ENCODE measurements at regions not wholly inside any gene's neighbourhood (a gene's known extent, or its start where the extent isn't known, plus 50 kb on each side); places are given as distances from the start of the nearest gene placed in this dataset.
"Not testable (repeated sequence)": the region's sequence is repeated elsewhere in the genome, so short reads cannot be mapped to it uniquely, and the experiment has no call there.

DNA sequence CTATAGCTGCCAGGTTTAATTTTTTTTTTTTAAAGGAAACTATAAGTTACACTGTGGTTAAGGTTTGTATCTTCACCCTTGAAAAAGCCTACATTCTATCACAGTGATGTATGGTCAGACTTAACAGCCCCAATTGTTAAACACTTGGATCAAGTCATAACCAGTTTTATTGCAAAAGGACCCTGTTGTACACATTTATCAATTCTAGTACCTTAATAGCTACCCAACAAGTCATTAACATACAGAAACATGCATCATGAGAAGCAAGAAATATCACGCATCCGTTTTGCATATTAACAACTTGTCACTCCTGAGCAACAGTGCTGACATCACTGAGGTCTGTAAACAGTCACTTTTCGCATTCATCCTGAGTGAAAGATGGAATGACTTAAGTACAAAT is 62.4 kb upstream of the AMN1 start:
- not testable (repeated sequence) for H3K9ac ChIP-seq (ENCODE audit: low read depth, low read length, poor library complexity); H3K36me3 ChIP-seq (replicated peaks in 1 of 2; ENCODE audit: control insufficient read depth in 2 of 2, insufficient read depth in 2 of 2, low read length in 2 of 2); H3K4me2 ChIP-seq (ENCODE audit: insufficient read depth, low read length, poor library complexity, severe bottlenecking); H3K14ac ChIP-seq (ENCODE audit: low read length); DNase-seq (ENCODE audit: low spot score); H3K27ac ChIP-seq (replicated peaks; ENCODE audit: low read length); H2BK5ac ChIP-seq (ENCODE audit: low read length); H4K91ac ChIP-seq (ENCODE audit: low read depth, low read length, poor library complexity); H3K9me3 ChIP-seq (replicated peaks in 1 of 2; ENCODE audit: control insufficient read depth in 2 of 2, insufficient read depth in 1 of 2, low read depth in 1 of 2, low read length in 2 of 2); H2AK5ac ChIP-seq (ENCODE audit: low read depth, low read length); H3K4ac ChIP-seq (ENCODE audit: low read length); H3K27me3 ChIP-seq (ENCODE audit: control insufficient read depth in 3 of 3, insufficient read depth in 3 of 3, low read depth in 1 of 3, low read length in 3 of 3); H3K4me1 ChIP-seq (ENCODE audit: control insufficient read depth in 2 of 2, insufficient read depth in 1 of 2, low read depth in 1 of 2, low read length in 2 of 2); H3K4me3 ChIP-seq (ENCODE audit: low read length in 2 of 2); H2AFZ ChIP-seq (ENCODE audit: low read length); H2BK12ac ChIP-seq (ENCODE audit: low read length); H3K18ac ChIP-seq (ENCODE audit: low read length); H3K23ac ChIP-seq (ENCODE audit: low read depth, low read length, poor library complexity); H4K8ac ChIP-seq (ENCODE audit: low read depth, low read length); H2BK120ac ChIP-seq (ENCODE audit: low read depth, low read length); H2BK15ac ChIP-seq (ENCODE audit: low read length); H3K79me1 ChIP-seq (ENCODE audit: low read depth, low read length)
- no CpG with 5 or more reads among the region's 3 CpGs for WGBS, 2 donors (ENCODE audit: extremely low coverage in 2 of 2, insufficient read length in 2 of 2, insufficient replicate concordance in 1 of 2)

DNA sequence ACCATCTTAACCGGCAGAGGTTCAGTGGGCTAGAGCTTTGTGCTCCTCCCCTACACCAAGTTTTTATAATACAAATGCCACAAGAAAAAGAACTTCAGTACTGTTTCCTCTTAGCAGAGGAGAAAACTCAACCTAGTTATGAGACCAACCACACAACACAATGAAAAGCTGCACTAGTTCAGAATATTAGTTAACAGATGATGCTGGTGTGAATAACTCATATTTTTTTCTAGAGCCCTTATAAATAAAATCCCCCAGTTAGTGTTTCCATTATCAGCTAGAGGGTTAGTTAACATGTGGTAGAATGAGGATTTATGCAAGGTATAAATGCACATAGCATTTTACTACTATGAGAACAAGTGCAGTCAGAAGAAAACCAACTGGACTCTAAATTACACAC is 61.9 kb upstream of the AMN1 start:
- Histone ChIP-seq H3K18ac (ENCODE audit: low read length) (no peak overlapping the region), H3K79me1 (ENCODE audit: low read depth, low read length) (no peaks in the 10 kb centered on the region), H3K4me3 (ENCODE audit: low read length in 2 of 2) (no peak overlapping the region), H4K91ac (ENCODE audit: low read depth, low read length, poor library complexity) (no peak overlapping the region), H2BK5ac (ENCODE audit: low read length) (no peak overlapping the region), H3K27me3 (ENCODE audit: control insufficient read depth in 3 of 3, insufficient read depth in 3 of 3, low read depth in 1 of 3, low read length in 3 of 3) (no peaks in the 10 kb centered on the region), H3K4me1 (ENCODE audit: control insufficient read depth in 2 of 2, insufficient read depth in 1 of 2, low read depth in 1 of 2, low read length in 2 of 2) (no peaks in the 10 kb centered on the region), H2BK12ac (ENCODE audit: low read length) (no peak overlapping the region), H4K8ac (ENCODE audit: low read depth, low read length) (no peak overlapping the region), H3K14ac (ENCODE audit: low read length) (no peak overlapping the region), H3K9ac (ENCODE audit: low read depth, low read length, poor library complexity) (no peak overlapping the region), H2AFZ (ENCODE audit: low read length) (no peak overlapping the region), H3K27ac (replicated peaks; ENCODE audit: low read length) (no peak overlapping the region), H3K4me2 (ENCODE audit: insufficient read depth, low read length, poor library complexity, severe bottlenecking) (no peak overlapping the region), H3K4ac (ENCODE audit: low read length) (no peak overlapping the region), H2BK120ac (ENCODE audit: low read depth, low read length) (no peak overlapping the region), H2AK5ac (ENCODE audit: low read depth, low read length) (no peak overlapping the region), H2BK15ac (ENCODE audit: low read length) (no peak overlapping the region), H3K36me3 (replicated peaks in 1 of 2; ENCODE audit: control insufficient read depth in 2 of 2, insufficient read depth in 2 of 2, low read length in 2 of 2) (no peaks in the 10 kb centered on the region), H3K9me3 (replicated peaks in 1 of 2; ENCODE audit: control insufficient read depth in 2 of 2, insufficient read depth in 1 of 2, low read depth in 1 of 2, low read length in 2 of 2) (no peaks in the 10 kb centered on the region), H3K23ac (ENCODE audit: low read depth, low read length, poor library complexity) (no peak overlapping the region)
- WGBS, 2 donors (ENCODE audit: extremely low coverage in 2 of 2, insufficient read length in 2 of 2, insufficient replicate concordance in 1 of 2) = no CpG with 5 or more reads among the region's 1 CpG
- no peak for DNase-seq (ENCODE audit: low spot score)

DNA sequence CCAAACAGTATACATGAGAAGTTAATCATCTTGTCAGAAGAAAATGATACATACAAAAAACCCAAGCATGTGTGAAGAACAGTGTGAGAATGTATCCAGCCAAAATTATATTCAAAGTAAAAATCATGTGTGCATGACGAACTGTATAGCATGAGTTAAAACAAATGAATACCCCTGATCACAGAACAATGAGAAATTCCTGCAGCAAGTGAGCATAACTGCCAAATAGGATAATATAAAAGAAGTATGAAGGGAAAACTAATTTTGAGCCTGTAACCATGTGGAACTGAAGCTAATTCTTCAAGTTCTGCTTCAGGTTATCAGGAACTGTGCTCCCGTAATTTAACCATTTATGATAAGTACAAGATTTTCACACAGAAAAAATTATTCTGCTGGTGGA is 56.5 kb upstream of the AMN1 start:
- no peak for DNase-seq (ENCODE audit: low spot score)
- Histone ChIP-seq H3K4ac (ENCODE audit: low read length) (no peak overlapping the region), H2BK12ac (ENCODE audit: low read length) (no peak overlapping the region), H3K36me3 (replicated peaks in 1 of 2; ENCODE audit: control insufficient read depth in 2 of 2, insufficient read depth in 2 of 2, low read length in 2 of 2) (no peaks in the 10 kb centered on the region), H3K27me3 (ENCODE audit: control insufficient read depth in 3 of 3, insufficient read depth in 3 of 3, low read depth in 1 of 3, low read length in 3 of 3) (no peaks in the 10 kb centered on the region), H2BK120ac (ENCODE audit: low read depth, low read length) (no peak overlapping the region), H2AFZ (ENCODE audit: low read length) (no peak overlapping the region), H3K14ac (ENCODE audit: low read length) (no peak overlapping the region), H3K18ac (ENCODE audit: low read length) (no peak overlapping the region), H3K27ac (replicated peaks; ENCODE audit: low read length) (no peak overlapping the region), H4K8ac (ENCODE audit: low read depth, low read length) (no peak overlapping the region), H3K4me2 (ENCODE audit: insufficient read depth, low read length, poor library complexity, severe bottlenecking) (no peak overlapping the region), H2BK5ac (ENCODE audit: low read length) (no peak overlapping the region), H3K23ac (ENCODE audit: low read depth, low read length, poor library complexity) (no peak overlapping the region), H2AK5ac (ENCODE audit: low read depth, low read length) (no peak overlapping the region), H3K4me1 (ENCODE audit: control insufficient read depth in 2 of 2, insufficient read depth in 1 of 2, low read depth in 1 of 2, low read length in 2 of 2) (no peaks in the 10 kb centered on the region), H3K4me3 (ENCODE audit: low read length in 2 of 2) (no peak overlapping the region), H3K9me3 (replicated peaks in 1 of 2; ENCODE audit: control insufficient read depth in 2 of 2, insufficient read depth in 1 of 2, low read depth in 1 of 2, low read length in 2 of 2) (no peaks in the 10 kb centered on the region), H4K91ac (ENCODE audit: low read depth, low read length, poor library complexity) (no peak overlapping the region), H2BK15ac (ENCODE audit: low read length) (no peak overlapping the region), H3K79me1 (ENCODE audit: low read depth, low read length) (peaks cover 1% of the 10 kb centered on the region), H3K9ac (ENCODE audit: low read depth, low read length, poor library complexity) (no peak overlapping the region)
- WGBS, 2 donors (ENCODE audit: extremely low coverage in 2 of 2, insufficient read length in 2 of 2, insufficient replicate concordance in 1 of 2) = no CpG with 5 or more reads among the region's 2 CpGs

DNA sequence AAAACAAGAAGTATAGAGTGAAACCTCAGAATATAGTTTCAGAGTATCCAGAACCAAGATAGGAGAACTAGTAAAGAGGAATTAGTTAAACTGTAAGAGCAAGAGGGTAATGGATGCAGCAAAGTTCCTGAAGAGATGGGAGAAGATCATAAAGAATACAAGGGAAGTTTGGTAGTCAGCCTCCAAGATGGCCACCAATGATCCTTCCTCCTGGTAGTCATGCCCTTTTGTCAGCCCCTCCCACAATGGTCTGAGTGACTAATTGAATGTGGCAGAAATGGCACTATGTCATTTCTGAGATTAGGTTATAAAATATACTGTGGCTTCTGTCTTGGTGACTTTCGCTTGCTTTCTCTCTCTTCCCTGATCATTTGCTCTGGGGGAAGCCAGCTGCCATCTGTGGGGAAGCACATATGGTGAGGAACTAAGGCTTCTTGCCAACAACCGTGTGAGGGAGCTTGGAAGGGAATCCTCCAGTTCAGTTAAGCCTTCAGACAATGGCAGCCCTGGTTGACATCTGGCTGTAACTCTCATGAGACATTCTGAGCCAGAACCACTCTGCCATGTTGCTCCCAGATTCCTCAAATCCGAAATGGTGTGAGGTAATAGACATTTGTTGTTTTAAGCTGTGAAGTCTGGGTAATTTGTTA is 55.3 kb upstream of the AMN1 start:
- Histone ChIP-seq H2AK5ac (ENCODE audit: low read depth, low read length) (no peak overlapping the region), H3K9ac (ENCODE audit: low read depth, low read length, poor library complexity) (no peak overlapping the region), H2AFZ (ENCODE audit: low read length) (peak overlapping the region; percentile 30), H4K91ac (ENCODE audit: low read depth, low read length, poor library complexity) (no peak overlapping the region), H2BK120ac (ENCODE audit: low read depth, low read length) (no peak overlapping the region), H3K14ac (ENCODE audit: low read length) (no peak overlapping the region), H3K4ac (ENCODE audit: low read length) (no peak overlapping the region), H3K27ac (replicated peaks; ENCODE audit: low read length) (no peak overlapping the region), H2BK15ac (ENCODE audit: low read length) (no peak overlapping the region), H3K4me1 (ENCODE audit: control insufficient read depth in 2 of 2, insufficient read depth in 1 of 2, low read depth in 1 of 2, low read length in 2 of 2) (no peaks in the 10 kb centered on the region), H3K36me3 (replicated peaks in 1 of 2; ENCODE audit: control insufficient read depth in 2 of 2, insufficient read depth in 2 of 2, low read length in 2 of 2) (no peaks in the 10 kb centered on the region), H3K27me3 (ENCODE audit: control insufficient read depth in 3 of 3, insufficient read depth in 3 of 3, low read depth in 1 of 3, low read length in 3 of 3) (no peaks in the 10 kb centered on the region), H4K8ac (ENCODE audit: low read depth, low read length) (no peak overlapping the region), H3K23ac (ENCODE audit: low read depth, low read length, poor library complexity) (no peak overlapping the region), H3K79me1 (ENCODE audit: low read depth, low read length) (peaks cover 1% of the 10 kb centered on the region), H3K4me3 (ENCODE audit: low read length in 2 of 2) (no peak overlapping the region), H3K9me3 (replicated peaks in 1 of 2; ENCODE audit: control insufficient read depth in 2 of 2, insufficient read depth in 1 of 2, low read depth in 1 of 2, low read length in 2 of 2) (no peaks in the 10 kb centered on the region), H2BK5ac (ENCODE audit: low read length) (no peak overlapping the region), H3K4me2 (ENCODE audit: insufficient read depth, low read length, poor library complexity, severe bottlenecking) (no peak overlapping the region), H2BK12ac (ENCODE audit: low read length) (no peak overlapping the region), H3K18ac (ENCODE audit: low read length) (no peak overlapping the region)
- WGBS, 2 donors (ENCODE audit: extremely low coverage in 2 of 2, insufficient read length in 2 of 2, insufficient replicate concordance in 1 of 2) = no CpG with 5 or more reads among the region's 3 CpGs
- DNase-seq (ENCODE audit: low spot score) = no peak
